Transverse colon (tissue), 3 donors: ENCODE measurements at regions not wholly inside any gene's neighbourhood (a gene's known extent, or its start where the extent isn't known, plus 50 kb on each side); places are given as distances from the start of the nearest gene placed in this dataset.
"Not testable (repeated sequence)": the region's sequence is repeated elsewhere in the genome, so short reads cannot be mapped to it uniquely, and the experiment has no call there.

Experiments used
- POLR2A ChIP-seq: fragments of 450-650 bp; IDR thresholded peaks from one replicate; pipeline ENCODE4 v1.6.1; 2016; ENCODE audit warnings: antibody characterized with exemption, mild to moderate bottlenecking, moderate library complexity
- TF ChIP-seq, protein P1 (sequence below), 5 experiments: fragments of 200-600 bp in 3 of 5; fragments of 450-650 bp in 2 of 5; sonication (generic) in 3 of 5; IDR thresholded peaks; 1 replicate in 2 of 5; 2 replicates in 3 of 5; pipeline ENCODE4 v1.5.1; 2016 to 2017; ENCODE audit warnings: antibody characterized with exemption in 5 of 5, inconsistent platforms in 3 of 5, mild to moderate bottlenecking in 2 of 5, moderate library complexity in 1 of 5

DNA sequence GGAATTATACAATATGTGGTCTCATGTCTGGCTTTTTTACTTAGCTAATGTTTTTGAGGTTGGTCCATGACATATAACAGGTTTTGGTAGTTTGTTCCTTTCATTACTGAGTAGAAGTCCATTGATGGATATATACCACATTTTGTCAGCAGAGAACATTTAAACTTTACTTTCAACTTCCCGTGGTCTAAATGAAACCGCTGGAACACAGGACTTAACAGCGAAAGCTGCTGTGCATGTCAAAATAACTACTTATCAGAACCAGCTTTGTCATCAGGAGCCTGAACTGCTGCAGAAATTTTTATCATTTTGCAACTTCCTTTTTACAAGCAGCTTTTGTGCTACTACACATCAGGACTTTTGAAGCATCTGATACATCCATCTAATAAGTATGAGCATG, 147.0 kb downstream of the TBC1D2B start:
- TF ChIP-seq, protein P1, sequence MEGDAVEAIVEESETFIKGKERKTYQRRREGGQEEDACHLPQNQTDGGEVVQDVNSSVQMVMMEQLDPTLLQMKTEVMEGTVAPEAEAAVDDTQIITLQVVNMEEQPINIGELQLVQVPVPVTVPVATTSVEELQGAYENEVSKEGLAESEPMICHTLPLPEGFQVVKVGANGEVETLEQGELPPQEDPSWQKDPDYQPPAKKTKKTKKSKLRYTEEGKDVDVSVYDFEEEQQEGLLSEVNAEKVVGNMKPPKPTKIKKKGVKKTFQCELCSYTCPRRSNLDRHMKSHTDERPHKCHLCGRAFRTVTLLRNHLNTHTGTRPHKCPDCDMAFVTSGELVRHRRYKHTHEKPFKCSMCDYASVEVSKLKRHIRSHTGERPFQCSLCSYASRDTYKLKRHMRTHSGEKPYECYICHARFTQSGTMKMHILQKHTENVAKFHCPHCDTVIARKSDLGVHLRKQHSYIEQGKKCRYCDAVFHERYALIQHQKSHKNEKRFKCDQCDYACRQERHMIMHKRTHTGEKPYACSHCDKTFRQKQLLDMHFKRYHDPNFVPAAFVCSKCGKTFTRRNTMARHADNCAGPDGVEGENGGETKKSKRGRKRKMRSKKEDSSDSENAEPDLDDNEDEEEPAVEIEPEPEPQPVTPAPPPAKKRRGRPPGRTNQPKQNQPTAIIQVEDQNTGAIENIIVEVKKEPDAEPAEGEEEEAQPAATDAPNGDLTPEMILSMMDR (IDR thresholded peaks at IDR 0.05): not testable (repeated sequence)
- TF ChIP-seq POLR2A: not testable (repeated sequence)
